ENCODE measurements at regions not wholly inside any gene's neighbourhood (a gene's known extent, or its start where the extent isn't known, plus 50 kb on each side); places are given as distances from the start of the nearest gene placed in this dataset.

DNA sequence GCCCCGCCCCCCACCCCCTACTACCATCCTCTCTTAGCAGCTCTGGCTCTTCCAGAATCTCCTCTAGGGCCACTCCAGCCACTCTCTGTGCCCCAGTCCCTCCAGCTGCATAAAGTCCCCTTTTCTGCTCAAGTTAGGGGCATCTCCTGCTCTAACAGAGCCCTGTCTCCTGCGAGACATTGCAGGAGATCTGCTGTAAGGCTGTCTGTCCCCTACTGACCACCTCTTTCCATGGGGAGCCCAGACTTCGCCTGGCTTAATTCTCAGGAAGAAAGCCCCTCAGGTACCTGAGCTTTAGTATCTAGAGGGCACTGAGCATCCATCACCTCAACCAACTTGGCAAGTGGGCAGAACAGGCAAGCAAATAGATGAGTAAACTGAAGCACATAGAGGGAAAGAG lies 200.7 kb upstream of the ZMIZ1 start:
- CTCF ChIA-PET: no interaction called here
- Mint-ChIP-seq H3K27me3 (ENCODE audit: unreplicated experiment) (no peaks in the 10 kb centered on the region), H3K4me3 (ENCODE audit: low read depth, unreplicated experiment) (no peak overlapping the region), H3K9me3 (ENCODE audit: low read depth, unreplicated experiment) (no peaks in the 10 kb centered on the region), H3K36me3 (ENCODE audit: insufficient read depth, unreplicated experiment) (no peaks in the 10 kb centered on the region), H3K27ac (ENCODE audit: unreplicated experiment) (no peak overlapping the region), H3K4me1 (ENCODE audit: low read depth, unreplicated experiment) (peaks cover 6% of the 10 kb centered on the region)
- intact Hi-C loops (cut with micrococcal nuclease; ENCODE audit: unreplicated experiment): no loop called here
- BruUV-seq (replicated peaks): no TSS peak
- no peak for DNase-seq
- TF ChIP-seq, protein P1, sequence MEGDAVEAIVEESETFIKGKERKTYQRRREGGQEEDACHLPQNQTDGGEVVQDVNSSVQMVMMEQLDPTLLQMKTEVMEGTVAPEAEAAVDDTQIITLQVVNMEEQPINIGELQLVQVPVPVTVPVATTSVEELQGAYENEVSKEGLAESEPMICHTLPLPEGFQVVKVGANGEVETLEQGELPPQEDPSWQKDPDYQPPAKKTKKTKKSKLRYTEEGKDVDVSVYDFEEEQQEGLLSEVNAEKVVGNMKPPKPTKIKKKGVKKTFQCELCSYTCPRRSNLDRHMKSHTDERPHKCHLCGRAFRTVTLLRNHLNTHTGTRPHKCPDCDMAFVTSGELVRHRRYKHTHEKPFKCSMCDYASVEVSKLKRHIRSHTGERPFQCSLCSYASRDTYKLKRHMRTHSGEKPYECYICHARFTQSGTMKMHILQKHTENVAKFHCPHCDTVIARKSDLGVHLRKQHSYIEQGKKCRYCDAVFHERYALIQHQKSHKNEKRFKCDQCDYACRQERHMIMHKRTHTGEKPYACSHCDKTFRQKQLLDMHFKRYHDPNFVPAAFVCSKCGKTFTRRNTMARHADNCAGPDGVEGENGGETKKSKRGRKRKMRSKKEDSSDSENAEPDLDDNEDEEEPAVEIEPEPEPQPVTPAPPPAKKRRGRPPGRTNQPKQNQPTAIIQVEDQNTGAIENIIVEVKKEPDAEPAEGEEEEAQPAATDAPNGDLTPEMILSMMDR (IDR thresholded peaks at IDR 0.05; ENCODE audit: unreplicated experiment): no peak

DNA sequence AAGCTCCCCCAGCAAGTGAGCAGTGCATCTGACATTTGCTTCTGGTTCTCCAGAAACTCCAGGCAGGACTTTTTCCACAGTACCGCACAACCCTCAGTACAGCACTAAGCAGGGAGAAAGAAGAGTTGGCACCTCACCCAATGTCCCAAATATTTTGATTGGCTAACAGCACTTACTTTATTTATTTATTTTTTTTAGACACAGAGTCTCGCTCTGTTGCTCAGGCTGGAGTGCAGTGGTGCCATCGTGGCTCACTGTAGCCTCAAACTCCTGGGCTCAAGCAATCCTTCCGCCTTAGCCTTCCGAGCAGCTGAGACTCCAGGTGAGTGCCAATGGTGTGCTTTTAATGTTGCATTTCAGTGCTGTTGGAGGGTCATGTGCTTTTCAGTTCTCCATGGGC lies 200.3 kb upstream of the ZMIZ1 start:
- no peaks in the 10 kb centered on the region for H3K9me3 Mint-ChIP-seq (ENCODE audit: low read depth, unreplicated experiment)
- H3K27me3 Mint-ChIP-seq (ENCODE audit: unreplicated experiment): no peaks in the 10 kb centered on the region
- no TSS peak for BruUV-seq (replicated peaks)
- TF ChIP-seq, protein P1 (IDR thresholded peaks at IDR 0.05; ENCODE audit: unreplicated experiment): no peak
- H3K4me3 Mint-ChIP-seq (ENCODE audit: low read depth, unreplicated experiment): no peak overlapping the region
- no peak overlapping the region for H3K27ac Mint-ChIP-seq (ENCODE audit: unreplicated experiment)
- H3K36me3 Mint-ChIP-seq (ENCODE audit: insufficient read depth, unreplicated experiment): no peaks in the 10 kb centered on the region
- intact Hi-C loops (cut with micrococcal nuclease; ENCODE audit: unreplicated experiment): no loop called here
- peaks cover 6% of the 10 kb centered on the region for H3K4me1 Mint-ChIP-seq (ENCODE audit: low read depth, unreplicated experiment)
- no peak for DNase-seq
- CTCF ChIA-PET: no interaction called here

DNA sequence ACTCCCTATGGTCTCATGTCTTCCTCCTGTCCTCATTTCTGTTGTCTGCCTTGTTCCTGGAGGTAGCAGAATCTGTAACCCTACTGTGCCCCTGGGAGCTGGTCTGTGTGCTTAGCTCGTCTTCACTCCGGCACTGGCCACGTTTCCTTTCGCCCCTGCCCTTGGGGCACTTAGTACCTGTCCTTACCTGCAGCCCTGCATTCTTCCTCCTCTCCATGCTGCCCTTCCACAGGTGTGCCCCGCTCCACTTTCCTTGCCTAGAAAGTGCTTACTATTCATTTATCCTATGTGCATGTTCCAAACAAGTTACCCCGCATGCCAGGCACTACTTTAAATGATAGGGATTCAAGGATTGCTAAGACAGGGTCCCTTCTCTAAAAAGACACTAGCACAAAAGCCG lies 199.9 kb upstream of the ZMIZ1 start:
- Mint-ChIP-seq H3K4me3 (ENCODE audit: low read depth, unreplicated experiment) (no peak overlapping the region), H3K27me3 (ENCODE audit: unreplicated experiment) (no peaks in the 10 kb centered on the region), H3K4me1 (ENCODE audit: low read depth, unreplicated experiment) (peaks cover 6% of the 10 kb centered on the region), H3K27ac (ENCODE audit: unreplicated experiment) (no peak overlapping the region), H3K36me3 (ENCODE audit: insufficient read depth, unreplicated experiment) (no peaks in the 10 kb centered on the region), H3K9me3 (ENCODE audit: low read depth, unreplicated experiment) (no peaks in the 10 kb centered on the region)
- intact Hi-C loops (cut with micrococcal nuclease; ENCODE audit: unreplicated experiment): no loop called here
- BruUV-seq (replicated peaks): no TSS peak
- DNase-seq: no peak
- TF ChIP-seq, protein P1 (IDR thresholded peaks at IDR 0.05; ENCODE audit: unreplicated experiment): no peak
- CTCF ChIA-PET: no interaction called here

DNA sequence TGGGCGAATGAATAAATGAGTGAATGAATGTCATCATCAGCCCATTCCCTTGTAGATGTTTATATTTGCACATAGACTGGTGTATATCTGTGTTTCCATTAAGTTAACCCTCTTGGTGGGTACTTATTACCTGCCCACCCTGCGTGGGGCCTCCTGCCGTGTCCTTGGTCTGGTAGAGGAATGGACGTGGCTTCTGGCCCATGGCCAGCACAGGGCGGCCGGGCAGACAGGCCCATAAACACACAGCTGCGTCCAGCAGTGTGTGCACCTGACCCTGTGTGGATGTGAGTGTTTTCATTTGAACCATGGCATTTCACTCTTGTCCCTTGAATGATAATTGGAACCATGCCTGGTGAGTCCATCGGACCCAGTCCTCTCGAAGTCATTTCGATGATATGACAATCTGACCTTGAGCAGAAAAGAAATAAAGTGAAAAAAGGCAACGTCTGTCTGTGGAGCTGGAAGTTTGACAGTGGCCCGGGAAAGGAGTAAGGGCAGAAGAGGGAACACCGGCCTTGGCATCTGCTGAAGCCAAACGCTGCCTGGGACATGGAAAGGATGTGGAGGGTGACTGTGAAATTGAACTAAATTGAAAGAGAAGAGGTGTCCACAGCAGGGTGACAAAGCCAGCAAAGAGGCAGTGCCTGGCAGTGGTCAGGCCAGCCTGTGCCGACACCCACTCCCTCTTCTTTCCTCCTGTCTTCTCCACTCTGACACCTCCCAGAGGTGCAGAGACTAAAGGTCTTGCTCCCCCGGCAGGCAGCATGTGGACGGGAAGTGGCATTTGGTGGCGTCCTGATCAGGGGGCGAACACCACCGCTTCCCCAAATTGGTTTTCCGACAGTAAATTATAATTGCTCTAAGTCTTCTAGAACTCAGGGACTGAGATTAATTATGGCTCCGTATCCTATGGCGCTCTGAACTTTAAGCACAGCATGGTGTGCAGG lies 199.0 kb upstream of the ZMIZ1 start:
- CTCF ChIA-PET: no interaction called here
- no peaks in the 10 kb centered on the region for H3K27me3 Mint-ChIP-seq (ENCODE audit: unreplicated experiment)

More for the DNA sequence above, 199.0 kb upstream of the ZMIZ1 start:
- Mint-ChIP-seq H3K4me1 (ENCODE audit: low read depth, unreplicated experiment) (peaks cover 6% of the 10 kb centered on the region), H3K9me3 (ENCODE audit: low read depth, unreplicated experiment) (no peaks in the 10 kb centered on the region), H3K36me3 (ENCODE audit: insufficient read depth, unreplicated experiment) (no peaks in the 10 kb centered on the region), H3K27ac (ENCODE audit: unreplicated experiment) (no peak overlapping the region), H3K4me3 (ENCODE audit: low read depth, unreplicated experiment) (no peak overlapping the region)
- TF ChIP-seq, protein P1 (IDR thresholded peaks at IDR 0.05; ENCODE audit: unreplicated experiment): no peak
- DNase-seq: no peak
- intact Hi-C loops (cut with micrococcal nuclease; ENCODE audit: unreplicated experiment): no loop called here
- no TSS peak for BruUV-seq (replicated peaks)
